GM12891 (cell line): ENCODE measurements at regions not wholly inside any gene's neighbourhood (a gene's known extent, or its start where the extent isn't known, plus 50 kb on each side); places are given as distances from the start of the nearest gene placed in this dataset.

Experiments used
- PAX5 ChIP-seq: IDR thresholded peaks from 2 replicates; pipeline ENCODE4 v1.6.1; 2011; ENCODE audit warnings: low read length, moderate library complexity, mild to moderate bottlenecking; ENCODE audit not compliant: insufficient read depth, severe bottlenecking
- POLR2A ChIP-seq: IDR thresholded peaks from 2 replicates; pipeline ENCODE4 v1.6.1; 2011; ENCODE audit warnings: low read depth, low read length, control low read depth
- POLR2AphosphoS5 ChIP-seq: IDR thresholded peaks from 2 replicates; pipeline ENCODE4 v1.6.1; 2011; ENCODE audit warnings: low read depth, low read length, control low read depth
- SPI1 ChIP-seq: IDR thresholded peaks from 2 replicates; pipeline ENCODE4 v1.6.1; 2011; ENCODE audit warnings: low read depth, low read length, control low read depth
- TAF1 ChIP-seq: IDR thresholded peaks from 2 replicates; pipeline ENCODE4 v1.6.1; 2011; ENCODE audit warnings: low read depth, low read length, control low read depth

- TF ChIP-seq POLR2A (no peak), POLR2AphosphoS5 (no peak), TAF1 (no peak), SPI1 (no peak), PAX5 (no peak)
Observed at GRCh38 chr5:156025656-156026055, 301.3 kb upstream of the SGCD start.
